Erythroblast (primary cell): ENCODE measurements at regions not wholly inside any gene's neighbourhood (a gene's known extent, or its start where the extent isn't known, plus 50 kb on each side); places are given as distances from the start of the nearest gene placed in this dataset.

Experiments
- GATA1 ChIP-seq: IDR thresholded peaks from 2 replicates; pipeline ENCODE4 v1.6.1; 2011; ENCODE audit warnings: low read depth, mild to moderate bottlenecking, control low read depth, low read length, moderate library complexity
- POLR2A ChIP-seq: IDR thresholded peaks from 2 replicates; pipeline ENCODE4 v1.6.1; 2011; ENCODE audit warnings: mild to moderate bottlenecking, low read length

GRCh38 chr11:114782650-114783310 is 104.5 kb downstream of the NXPE2 start:
- TF ChIP-seq POLR2A: no peak
- no peak for TF ChIP-seq GATA1
